C4-2B (cell line): ENCODE measurements at regions not wholly inside any gene's neighbourhood (a gene's known extent, or its start where the extent isn't known, plus 50 kb on each side); places are given as distances from the start of the nearest gene placed in this dataset.
"Not testable (repeated sequence)": the region's sequence is repeated elsewhere in the genome, so short reads cannot be mapped to it uniquely, and the experiment has no call there.

Source experiments
- H3K27ac ChIP-seq: fragments of 450-650 bp; 2 replicates; pipeline ENCODE4 v1.5.1; 2017
- CTCF ChIP-seq: fragments of 450-650 bp; conservative IDR thresholded peaks from 2 replicates; pipeline ENCODE4 v1.5.1; 2017; ENCODE audit warnings: mild to moderate bottlenecking
- ZFX ChIP-seq: fragments of 450-650 bp; IDR thresholded peaks from 2 replicates; pipeline ENCODE4 v1.6.1; 2017

GRCh38 chrX:144040793-144041192, 156.9 kb downstream of the UBE2NL start:
- no peak for TF ChIP-seq CTCF
- no peak for TF ChIP-seq ZFX
- H3K27ac ChIP-seq, result no peak overlapping the region

DNA sequence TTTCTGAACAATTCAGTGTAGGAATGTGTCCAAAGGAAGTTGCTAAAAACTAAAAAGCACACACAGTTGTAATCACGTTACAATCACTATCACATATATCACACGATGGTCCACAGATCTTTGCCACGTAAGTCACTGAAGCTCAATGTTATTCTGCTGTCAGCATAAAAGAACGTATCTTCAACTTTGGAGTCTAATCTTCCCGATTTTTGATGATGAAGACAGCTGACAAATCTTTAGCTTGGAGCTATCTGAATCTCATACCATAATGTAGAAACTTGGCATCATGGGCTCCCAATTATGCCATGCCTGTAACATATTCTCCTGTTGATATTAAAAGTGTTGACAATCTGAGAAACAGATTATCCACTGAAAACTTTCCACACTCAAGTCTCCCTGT, 158.4 kb downstream of the UBE2NL start:
- TF ChIP-seq ZFX, result no peak
- TF ChIP-seq CTCF, result no peak
- no peak overlapping the region for H3K27ac ChIP-seq

DNA sequence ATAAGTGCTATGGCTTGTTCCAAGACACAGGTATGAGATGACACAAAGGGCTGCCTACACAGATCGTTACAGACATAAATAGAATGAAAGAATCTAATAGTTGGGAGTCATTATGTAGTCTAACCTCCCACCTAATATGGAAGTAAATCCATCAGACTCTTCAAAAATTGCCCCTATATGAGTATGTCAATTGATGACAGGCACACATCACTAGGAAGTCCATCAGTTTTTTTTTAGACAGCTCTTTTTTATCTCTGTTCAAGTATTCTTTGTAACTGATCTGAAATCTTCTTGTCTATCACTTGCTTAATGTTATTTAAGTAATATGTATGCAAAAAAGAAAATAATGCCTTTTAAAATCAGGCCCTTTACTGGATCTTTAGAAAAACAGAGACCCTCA, 191.6 kb downstream of the UBE2NL start:
- TF ChIP-seq CTCF (no peak), ZFX (no peak)

DNA sequence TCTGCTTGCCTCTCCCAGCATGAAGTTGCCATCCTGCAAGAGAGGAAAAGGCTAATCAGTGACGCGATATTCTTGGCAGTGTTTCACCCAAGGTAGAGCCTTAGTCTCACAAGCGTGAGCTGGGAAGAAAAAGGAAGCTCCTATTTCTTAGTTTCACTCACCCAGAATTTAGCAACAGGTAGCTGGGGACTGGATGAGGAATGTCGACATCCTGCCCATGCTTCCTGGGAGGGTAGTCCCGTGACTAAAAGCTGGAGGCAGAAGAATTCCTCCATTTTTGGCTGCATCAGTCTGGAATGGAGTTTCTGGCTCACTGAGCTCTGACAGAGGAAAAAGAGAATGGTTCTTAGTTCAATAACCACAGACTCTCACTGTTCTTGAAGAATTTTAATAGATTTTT, 198.4 kb downstream of the UBE2NL start:
- H3K27ac ChIP-seq, result not testable (repeated sequence)

More for the DNA sequence above, 191.6 kb downstream of the UBE2NL start:
- H3K27ac ChIP-seq, result no peak overlapping the region

GRCh38 chrX:144089674-144090073, 205.8 kb downstream of the UBE2NL start:
- H3K27ac ChIP-seq, result not testable (repeated sequence)

DNA sequence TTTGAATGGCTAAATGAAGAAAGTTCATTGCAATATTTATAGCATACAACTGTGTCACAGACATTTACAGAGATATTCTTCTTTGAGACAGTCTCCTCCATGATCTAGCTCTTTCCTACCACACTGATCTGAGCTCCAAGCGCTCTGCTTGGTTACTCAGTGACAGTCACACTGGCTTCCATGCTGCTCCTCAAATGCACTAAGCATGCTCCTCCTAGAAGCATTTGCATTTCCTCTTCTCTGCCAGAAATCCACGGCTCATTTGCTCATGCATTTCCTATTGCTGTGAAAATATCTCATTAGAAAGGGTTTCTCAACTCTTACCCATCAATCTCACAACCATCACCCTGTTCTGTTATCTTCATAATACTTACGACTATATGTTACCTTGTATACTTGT, 208.2 kb downstream of the UBE2NL start:
- H3K27ac ChIP-seq, result not testable (repeated sequence)

DNA sequence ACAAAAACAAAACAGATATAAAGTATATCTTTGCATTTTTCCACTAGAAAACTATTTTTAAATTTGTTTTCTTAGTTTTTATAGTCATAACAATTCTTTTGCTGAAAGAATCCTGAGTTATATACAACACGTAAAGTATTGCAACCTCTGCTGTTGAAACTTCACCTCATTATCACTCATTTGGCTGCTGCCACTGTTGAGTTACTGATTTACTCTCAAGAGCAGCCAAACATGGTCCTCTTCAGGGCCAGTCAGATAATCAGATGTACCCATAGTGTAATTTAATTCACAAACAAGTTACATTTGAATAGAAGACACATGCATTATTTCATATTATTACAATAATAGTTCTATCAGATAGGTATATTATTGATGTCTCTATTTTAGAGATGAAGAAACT, 235.6 kb downstream of the UBE2NL start:
- H3K27ac ChIP-seq, result not testable (repeated sequence)

- H3K27ac ChIP-seq, result not testable (repeated sequence)
These were observed 237.7 kb downstream of the UBE2NL start for GRCh38 chrX:144121566-144121965.

DNA sequence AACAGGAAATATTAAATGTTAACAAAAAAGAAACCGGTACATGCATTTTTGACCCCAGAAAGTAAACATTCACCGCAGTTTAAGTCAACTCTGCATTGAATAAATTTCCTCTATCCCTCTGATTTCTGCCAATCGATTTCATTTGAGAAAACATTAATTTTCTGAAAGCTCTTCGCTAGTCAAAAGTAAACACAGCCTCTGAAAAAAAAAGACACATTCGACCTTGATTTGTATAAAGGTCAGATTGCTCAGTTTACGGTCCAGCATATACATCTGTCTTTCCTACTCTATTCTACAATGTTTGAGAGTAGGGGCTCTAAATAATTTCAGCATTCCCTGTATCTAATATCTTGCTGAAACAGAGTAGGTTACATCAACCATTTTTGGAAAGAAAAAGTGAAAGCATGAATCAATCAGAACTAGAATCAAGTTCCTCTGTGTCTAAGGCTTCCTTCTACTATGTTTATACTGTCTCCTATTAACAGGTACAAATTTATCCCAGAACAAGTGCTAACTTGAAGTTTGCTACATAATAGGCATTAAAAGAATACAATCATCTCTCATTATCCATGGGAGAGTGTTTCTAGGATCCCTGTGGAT, 243.8 kb downstream of the UBE2NL start:
- H3K27ac ChIP-seq, result not testable (repeated sequence)

- H3K27ac ChIP-seq, result not testable (repeated sequence)
These were observed 245.6 kb downstream of the UBE2NL start for GRCh38 chrX:144129511-144129910.

- H3K27ac ChIP-seq, result not testable (repeated sequence)
These were observed 246.6 kb downstream of the UBE2NL start for GRCh38 chrX:144130507-144130906.

DNA sequence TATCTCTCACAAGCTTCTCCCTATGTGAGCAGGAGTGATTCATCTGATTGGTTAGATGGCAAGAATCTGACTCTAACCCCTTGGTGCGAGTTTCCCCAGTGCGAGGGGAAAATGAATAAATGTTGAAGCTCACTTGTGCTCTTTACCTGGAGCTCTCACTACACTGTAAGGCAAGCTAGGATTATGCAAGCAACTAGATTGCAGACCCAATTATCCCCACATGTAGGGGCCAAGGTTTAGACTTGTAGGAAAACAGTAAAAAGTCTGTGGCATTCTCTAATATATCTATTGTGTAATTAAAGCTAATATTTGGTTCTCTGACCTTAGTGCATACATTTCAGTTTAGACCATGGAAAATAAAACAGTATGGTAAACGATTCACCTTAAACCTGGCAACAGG, 247.2 kb downstream of the UBE2NL start:
- H3K27ac ChIP-seq, result not testable (repeated sequence)

DNA sequence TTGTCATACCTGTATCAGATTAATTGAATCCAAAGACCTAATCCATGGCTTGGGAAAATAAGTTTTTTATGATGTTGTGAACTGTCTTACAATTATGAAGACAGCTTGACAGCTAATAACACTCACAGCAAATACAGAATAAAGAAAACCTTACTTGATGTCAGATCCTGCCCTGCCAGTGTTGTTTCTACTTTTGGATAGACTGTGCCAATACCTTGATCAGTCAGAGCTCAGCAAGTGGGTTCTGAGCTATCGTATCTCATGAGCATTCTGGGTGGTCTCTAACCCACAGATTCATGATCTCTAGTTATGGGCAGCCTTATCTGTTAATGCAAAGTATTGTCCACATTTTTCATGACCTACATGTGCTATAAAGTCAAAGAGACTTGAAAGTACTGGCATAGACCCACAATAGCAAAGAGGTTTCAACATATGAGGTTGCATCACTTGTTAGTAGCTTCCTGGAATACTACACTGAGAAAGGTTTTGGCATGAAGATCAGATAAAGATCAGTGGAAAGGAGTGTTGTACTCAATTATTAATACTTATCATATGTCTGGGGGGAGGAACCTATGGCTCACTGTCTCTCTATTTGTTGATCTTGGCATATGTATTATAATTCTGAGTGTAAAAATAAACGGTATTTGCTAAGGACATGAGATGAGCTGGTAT, 250.7 kb downstream of the UBE2NL start:
- H3K27ac ChIP-seq, result not testable (repeated sequence)

DNA sequence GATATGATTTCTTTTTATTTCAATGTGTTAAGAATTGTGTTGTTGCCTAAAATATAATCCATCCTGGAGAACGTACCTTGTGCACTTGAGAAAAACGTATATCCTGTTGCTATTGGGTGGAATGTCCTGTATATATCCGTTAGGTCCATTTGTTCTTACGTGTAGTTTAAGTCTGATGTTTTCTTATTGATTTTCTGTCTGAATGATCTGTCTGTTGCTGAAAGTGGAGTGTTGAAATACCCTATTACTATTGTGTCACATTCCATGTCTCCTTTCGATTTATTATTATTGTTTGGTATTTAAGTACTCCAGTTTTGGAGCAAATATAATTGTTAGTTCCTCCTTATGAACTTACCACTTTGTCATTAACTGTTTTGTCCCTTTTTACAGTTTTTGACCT, 270.6 kb downstream of the UBE2NL start:
- H3K27ac ChIP-seq, result not testable (repeated sequence)

- not testable (repeated sequence) for H3K27ac ChIP-seq
These were observed 301.3 kb downstream of the UBE2NL start for GRCh38 chrX:144185197-144185596.

DNA sequence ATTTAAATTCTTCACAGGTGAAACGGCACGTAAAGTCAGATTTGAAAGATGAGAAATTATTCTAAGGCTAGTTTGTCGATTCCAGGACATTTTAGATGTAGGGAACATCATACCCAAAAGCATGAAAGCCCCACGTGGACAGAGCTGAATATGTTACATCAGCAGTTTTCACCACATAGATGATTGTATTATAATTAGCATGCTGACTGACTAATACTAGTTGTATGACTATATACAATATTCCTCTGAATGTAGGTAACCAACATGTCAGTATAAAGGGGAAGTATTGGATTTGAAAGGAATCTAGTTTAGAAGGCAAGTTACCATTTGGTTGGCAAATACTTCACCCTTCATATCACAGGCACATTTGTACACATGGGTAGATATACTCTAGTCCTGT, 304.6 kb downstream of the UBE2NL start:
- H3K27ac ChIP-seq, result not testable (repeated sequence)

- H3K27ac ChIP-seq, result not testable (repeated sequence)
These were observed 313.2 kb downstream of the UBE2NL start for GRCh38 chrX:144197057-144197456.

DNA sequence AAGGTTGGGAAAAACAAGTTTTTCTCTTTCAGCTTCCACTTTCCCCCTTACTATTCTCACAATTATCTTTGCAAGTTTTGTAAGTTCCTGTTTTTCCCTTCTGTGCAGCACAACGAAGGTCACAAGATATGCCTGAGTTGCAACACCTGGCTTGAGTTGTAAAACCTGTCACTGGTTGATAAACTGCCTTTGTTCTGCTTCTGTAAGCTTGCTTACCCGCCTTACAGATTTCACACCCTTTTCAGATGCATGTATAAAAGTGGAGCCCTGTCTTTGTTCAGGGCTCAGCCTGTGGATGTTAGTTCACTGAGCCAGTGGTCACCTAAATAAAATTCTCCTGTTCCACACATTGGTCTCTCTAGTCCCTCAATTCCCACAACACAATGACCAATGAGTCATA, 318.9 kb downstream of the UBE2NL start:
- H3K27ac ChIP-seq, result not testable (repeated sequence)
